Esophagus (tissue), 2 donors: ENCODE measurements at regions not wholly inside any gene's neighbourhood (a gene's known extent, or its start where the extent isn't known, plus 50 kb on each side); places are given as distances from the start of the nearest gene placed in this dataset.

ENCODE experiments used
- H3K27ac ChIP-seq, 2 donors: one replicate each; pipeline ENCODE4 v1.5.1; 2013; ENCODE audit warnings: low read depth in 2 of 2, mild to moderate bottlenecking in 2 of 2, inconsistent platforms in 1 of 2, low read length in 1 of 2, moderate library complexity in 1 of 2
- H3K27me3 ChIP-seq, 2 donors: one replicate each; pipeline ENCODE4 v1.6.1; 2013; ENCODE audit warnings: low read length in 2 of 2, control low read depth in 1 of 2, mild to moderate bottlenecking in 1 of 2; ENCODE audit not compliant: insufficient read depth in 2 of 2, control insufficient read depth in 1 of 2
- H3K36me3 ChIP-seq, 2 donors: one replicate each; pipeline ENCODE4 v1.6.1; 2013; ENCODE audit warnings: low read length in 1 of 2; ENCODE audit not compliant: control insufficient read depth in 2 of 2, insufficient read depth in 2 of 2
- H3K4me1 ChIP-seq, 2 donors: one replicate each; pipeline ENCODE4 v1.6.1; 2013; ENCODE audit warnings: low read length in 1 of 2; ENCODE audit not compliant: control insufficient read depth in 2 of 2, insufficient read depth in 2 of 2
- H3K4me3 ChIP-seq, 2 donors: one replicate each; pipeline ENCODE4 v1.5.1; 2013; ENCODE audit warnings: low read length in 2 of 2, mild to moderate bottlenecking in 2 of 2, low read depth in 1 of 2, moderate library complexity in 1 of 2
- H3K9me3 ChIP-seq, 2 donors: one replicate each; pipeline ENCODE4 v1.6.1; 2013; ENCODE audit warnings: mild to moderate bottlenecking in 2 of 2, low read depth in 1 of 2, low read length in 1 of 2, moderate library complexity in 1 of 2; ENCODE audit not compliant: control insufficient read depth in 2 of 2, insufficient read depth in 1 of 2
- WGBS, 2 donors: extraction: QIAGEN DNeasy Blood & Tissue Kit; methylation state at CpG; one replicate each; pipeline ENCODE4 v1.1.7; 2013; 5-methylcytosine and 5-hydroxymethylcytosine counted together
- donor health status: healthy with polysubstance abuse.
- donor health status: Bipolar disorder and iron deficiency.

DNA sequence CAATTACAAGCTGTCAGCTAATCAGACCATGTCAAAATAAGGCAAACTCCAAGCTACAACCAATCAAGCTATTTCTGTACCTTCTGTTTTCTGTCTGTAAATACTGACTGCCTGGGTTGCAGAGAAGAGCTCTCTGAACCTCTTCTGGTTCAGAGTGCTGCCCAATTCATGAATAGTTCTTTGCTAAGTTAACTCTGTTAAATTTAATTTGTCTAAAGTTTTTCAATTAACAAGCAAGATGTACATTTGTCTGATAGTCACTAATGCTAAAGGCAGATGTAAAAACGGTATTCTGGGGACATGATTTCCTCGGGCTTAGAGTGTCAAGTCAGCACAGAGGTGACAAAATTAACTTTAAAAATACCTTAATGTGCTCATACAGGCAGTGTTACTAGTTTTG lies 408.3 kb upstream of the CLINT1 start:
- H3K4me3 ChIP-seq = no peak overlapping the region
- H3K36me3 ChIP-seq = no peaks in the 10 kb centered on the region
- H3K27me3 ChIP-seq = no peaks in the 10 kb centered on the region
- 90% methylated on average over 2 of the region's 2 CpGs for WGBS, 2 donors
- H3K4me1 ChIP-seq = no peaks in the 10 kb centered on the region
- H3K9me3 ChIP-seq = no peaks in the 10 kb centered on the region
- no peak overlapping the region for H3K27ac ChIP-seq

DNA sequence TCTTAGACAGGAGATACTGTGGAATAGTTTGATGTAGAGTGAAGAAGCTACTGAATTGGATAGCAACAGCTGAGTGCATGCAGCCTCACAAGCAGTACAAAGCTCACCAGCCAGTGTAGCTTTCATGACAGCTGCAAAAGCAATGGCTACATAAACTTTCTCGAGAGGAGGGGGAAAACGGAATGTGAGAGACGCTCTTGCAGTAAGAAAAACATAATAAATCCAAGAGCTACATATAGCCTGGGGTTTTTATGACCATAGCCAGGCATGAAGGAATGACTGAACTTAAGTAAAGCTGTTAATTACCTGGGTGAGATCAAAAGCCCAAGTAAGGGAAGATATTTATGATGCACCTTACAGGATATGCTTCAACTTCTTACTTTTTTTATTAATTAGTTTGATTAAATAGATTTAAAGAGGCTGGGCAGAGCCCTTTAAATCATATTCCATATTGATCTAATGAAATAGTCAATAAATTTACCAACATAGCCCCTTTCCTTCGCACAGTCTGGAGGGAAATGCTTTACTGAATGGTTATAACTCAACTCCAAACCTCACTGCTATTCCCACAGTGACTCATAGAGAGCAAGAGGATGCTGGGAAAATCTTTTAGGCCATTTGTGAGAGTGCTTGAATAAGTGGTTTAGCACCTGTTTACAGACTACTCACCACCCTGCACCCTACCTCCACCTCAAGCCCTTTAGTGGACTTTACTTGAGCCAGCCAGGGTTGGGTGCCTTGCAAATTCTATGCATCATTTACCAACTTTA lies 407.2 kb upstream of the CLINT1 start:
- Histone ChIP-seq H3K27ac (no peak overlapping the region), H3K9me3 (no peaks in the 10 kb centered on the region), H3K36me3 (no peaks in the 10 kb centered on the region), H3K4me3 (no peak overlapping the region), H3K4me1 (no peaks in the 10 kb centered on the region), H3K27me3 (no peaks in the 10 kb centered on the region)
- 80 to 84% methylated on average over 4 of the region's 4 CpGs for WGBS, 2 donors

DNA sequence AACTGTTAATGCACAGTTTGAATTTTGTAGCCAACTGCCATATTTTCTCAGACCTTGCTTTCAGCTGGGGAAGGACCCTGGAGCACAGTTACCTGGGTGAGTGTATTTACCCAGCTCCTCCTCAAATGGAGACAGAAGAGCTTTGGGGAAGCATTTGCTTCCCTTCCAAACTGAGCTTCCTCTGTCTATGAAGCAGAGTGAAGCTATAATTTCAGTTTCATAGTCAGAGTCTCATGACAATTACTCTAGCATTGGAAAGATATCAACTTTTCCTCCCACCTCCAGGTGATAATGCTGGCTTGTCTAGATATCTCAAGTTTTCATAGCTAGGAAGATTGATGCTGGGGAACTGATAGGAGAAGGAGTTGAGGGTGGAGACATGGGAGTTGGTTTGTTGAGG lies 406.4 kb upstream of the CLINT1 start:
- no peaks in the 10 kb centered on the region for H3K36me3 ChIP-seq
- H3K9me3 ChIP-seq = no peaks in the 10 kb centered on the region
- no peaks in the 10 kb centered on the region for H3K27me3 ChIP-seq
- H3K4me1 ChIP-seq = no peaks in the 10 kb centered on the region
- H3K4me3 ChIP-seq = no peak overlapping the region
- H3K27ac ChIP-seq = no peak overlapping the region

DNA sequence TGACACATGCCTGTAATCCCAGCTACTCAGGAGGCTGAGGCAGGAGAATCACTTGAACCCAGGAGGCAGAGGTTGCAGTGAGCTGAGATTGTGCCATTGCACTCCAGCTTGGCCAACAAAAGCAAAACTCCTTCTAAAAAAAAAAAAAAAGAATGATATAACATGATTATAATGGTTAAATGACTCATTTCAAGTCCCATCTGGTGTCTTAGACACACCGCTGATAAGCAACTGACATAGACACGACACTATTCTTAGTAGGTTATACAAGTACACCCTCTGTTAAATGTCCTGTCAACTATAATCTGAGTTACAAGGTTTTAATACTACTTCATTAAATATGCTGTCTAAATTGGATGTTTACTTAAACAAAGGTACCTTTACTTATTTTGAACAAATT lies 405.3 kb upstream of the CLINT1 start:
- Histone ChIP-seq H3K36me3 (no peaks in the 10 kb centered on the region), H3K4me3 (no peak overlapping the region), H3K27ac (no peak overlapping the region), H3K4me1 (no peaks in the 10 kb centered on the region), H3K27me3 (no peaks in the 10 kb centered on the region), H3K9me3 (no peaks in the 10 kb centered on the region)
- WGBS, 2 donors = 84 to 86% methylated on average over 2 of the region's 2 CpGs

DNA sequence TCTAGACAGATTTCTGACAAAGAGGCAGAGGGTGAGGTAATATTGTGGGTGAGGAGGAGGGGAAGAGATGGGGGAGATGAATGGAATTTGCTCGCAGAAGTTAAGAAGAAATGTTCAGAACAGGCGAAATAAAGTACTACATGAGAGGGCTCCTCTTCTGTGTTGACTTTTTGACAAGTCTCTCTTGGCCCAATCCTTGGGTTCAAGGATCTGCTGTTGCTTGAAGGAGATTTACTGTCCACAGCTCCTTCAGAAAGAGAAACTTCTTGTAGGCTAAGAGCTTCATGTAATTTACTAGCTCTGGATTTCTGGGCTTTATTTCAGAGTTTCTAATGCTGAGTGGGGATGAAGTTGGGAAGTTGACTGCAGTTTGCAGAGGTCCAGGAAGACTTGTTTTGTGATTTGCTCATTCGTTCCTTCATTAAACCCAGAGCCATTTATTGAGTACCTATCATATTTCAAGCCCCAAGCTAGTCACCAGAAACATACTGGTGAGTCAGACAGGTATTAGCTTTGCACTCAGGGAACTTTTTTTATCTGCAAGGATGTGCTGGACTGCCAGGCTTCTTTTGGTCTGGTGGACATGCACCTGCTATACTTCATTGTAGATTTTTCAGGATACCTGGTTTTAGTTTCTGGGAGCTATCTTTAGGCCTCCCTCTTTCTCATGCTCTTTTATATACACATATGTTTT lies 402.9 kb upstream of the CLINT1 start:
- Histone ChIP-seq H3K9me3 (no peaks in the 10 kb centered on the region), H3K36me3 (no peaks in the 10 kb centered on the region), H3K4me3 (no peak overlapping the region), H3K27ac (no peak overlapping the region), H3K4me1 (no peaks in the 10 kb centered on the region), H3K27me3 (no peaks in the 10 kb centered on the region)
- 70 to 77% methylated on average over 3 of the region's 3 CpGs for WGBS, 2 donors

DNA sequence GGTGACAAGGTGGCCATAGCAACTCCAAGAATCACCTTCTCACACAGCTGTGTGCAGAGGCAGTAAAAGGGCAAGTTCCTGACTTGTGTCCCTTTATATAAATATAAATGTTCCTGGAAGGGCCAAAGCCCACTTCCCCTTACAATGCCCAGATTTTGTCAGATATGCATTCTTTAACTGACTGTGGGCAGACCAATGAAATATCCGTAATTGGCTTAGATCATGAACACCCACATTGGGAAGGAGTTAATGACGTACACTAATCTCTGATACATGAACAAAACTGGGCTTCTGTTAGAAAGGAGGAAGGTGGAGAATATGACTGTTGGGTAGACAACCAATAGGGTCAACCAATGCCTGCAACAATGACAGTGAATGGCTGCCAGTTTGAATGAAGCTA lies 397.2 kb upstream of the CLINT1 start:
- Histone ChIP-seq H3K36me3 (no peaks in the 10 kb centered on the region), H3K9me3 (no peaks in the 10 kb centered on the region), H3K4me1 (no peaks in the 10 kb centered on the region), H3K27me3 (no peaks in the 10 kb centered on the region), H3K4me3 (no peak overlapping the region), H3K27ac (no peak overlapping the region)
- WGBS, 2 donors = 86 to 88% methylated on average over 2 of the region's 2 CpGs

DNA sequence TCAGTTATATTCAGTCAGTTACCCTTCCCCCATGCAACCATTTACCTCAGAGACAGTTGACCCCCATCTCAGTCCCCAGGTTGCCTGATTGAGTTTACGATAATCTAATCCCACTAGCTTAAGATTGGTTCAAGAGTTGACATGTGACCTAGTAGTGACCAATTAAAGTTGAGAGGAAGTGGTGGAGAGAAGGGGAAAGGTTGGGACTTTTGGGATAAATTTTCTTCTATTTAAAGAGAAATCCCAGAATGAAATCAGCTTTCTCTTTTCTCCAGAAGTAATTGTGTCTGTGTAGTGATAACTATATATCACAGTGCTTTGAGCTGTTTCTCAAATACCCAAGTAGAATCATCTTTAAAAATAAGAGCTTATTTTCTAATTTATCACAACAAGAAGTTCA lies 396.7 kb upstream of the CLINT1 start:
- H3K27ac ChIP-seq = no peak overlapping the region
- 93% methylated on average over 1 of the region's 1 CpG for WGBS, 2 donors
- H3K9me3 ChIP-seq = no peaks in the 10 kb centered on the region
- no peaks in the 10 kb centered on the region for H3K4me1 ChIP-seq
- H3K27me3 ChIP-seq = no peaks in the 10 kb centered on the region
- H3K4me3 ChIP-seq = no peak overlapping the region
- no peaks in the 10 kb centered on the region for H3K36me3 ChIP-seq

DNA sequence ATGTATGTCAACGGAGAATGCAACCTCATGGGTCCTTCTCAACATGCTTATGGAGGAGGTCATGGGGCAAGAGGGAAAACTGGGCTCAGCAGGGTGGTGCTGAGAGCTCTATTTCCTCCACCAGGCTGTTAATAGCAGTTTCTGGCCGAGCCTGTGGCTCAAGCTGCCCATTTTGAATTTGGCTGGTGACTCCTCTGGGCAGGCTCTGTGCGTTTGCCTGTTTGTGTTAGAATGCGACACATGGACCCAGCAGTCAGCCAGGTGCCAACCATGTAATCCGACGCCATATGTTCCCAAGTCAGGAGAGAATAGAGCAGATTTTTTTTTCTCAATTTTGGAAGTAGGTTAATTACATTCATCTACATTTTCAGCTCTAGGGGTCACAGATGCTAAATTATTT lies 387.7 kb upstream of the CLINT1 start:
- Histone ChIP-seq H3K36me3 (no peaks in the 10 kb centered on the region), H3K4me3 (no peak overlapping the region), H3K4me1 (no peaks in the 10 kb centered on the region), H3K27ac (no peak overlapping the region), H3K27me3 (no peaks in the 10 kb centered on the region), H3K9me3 (no peaks in the 10 kb centered on the region)
- 73 to 74% methylated on average over 6 of the region's 6 CpGs for WGBS, 2 donors

DNA sequence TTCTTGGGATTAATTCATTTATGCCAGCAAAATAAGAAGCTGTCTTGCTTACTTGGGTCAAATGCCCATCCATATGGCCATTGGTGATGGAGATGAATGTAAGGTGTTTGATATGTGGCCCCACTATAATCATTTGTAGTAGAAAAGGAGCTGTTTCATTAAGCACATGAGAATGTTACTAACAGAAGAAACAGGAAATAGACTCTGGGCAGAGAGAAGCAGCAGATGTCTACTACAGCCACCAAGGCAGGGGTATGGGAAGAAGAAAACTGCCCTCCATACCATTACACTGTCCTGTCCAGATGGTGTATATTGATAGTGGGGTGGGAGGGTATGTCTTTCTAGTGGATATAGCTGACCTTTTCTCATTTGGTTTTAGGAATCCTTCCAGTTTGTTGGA lies 386.6 kb upstream of the CLINT1 start:
- no peaks in the 10 kb centered on the region for H3K9me3 ChIP-seq
- H3K27ac ChIP-seq = no peak overlapping the region
- no peaks in the 10 kb centered on the region for H3K27me3 ChIP-seq
- no peak overlapping the region for H3K4me3 ChIP-seq
- no peaks in the 10 kb centered on the region for H3K4me1 ChIP-seq
- H3K36me3 ChIP-seq = no peaks in the 10 kb centered on the region

DNA sequence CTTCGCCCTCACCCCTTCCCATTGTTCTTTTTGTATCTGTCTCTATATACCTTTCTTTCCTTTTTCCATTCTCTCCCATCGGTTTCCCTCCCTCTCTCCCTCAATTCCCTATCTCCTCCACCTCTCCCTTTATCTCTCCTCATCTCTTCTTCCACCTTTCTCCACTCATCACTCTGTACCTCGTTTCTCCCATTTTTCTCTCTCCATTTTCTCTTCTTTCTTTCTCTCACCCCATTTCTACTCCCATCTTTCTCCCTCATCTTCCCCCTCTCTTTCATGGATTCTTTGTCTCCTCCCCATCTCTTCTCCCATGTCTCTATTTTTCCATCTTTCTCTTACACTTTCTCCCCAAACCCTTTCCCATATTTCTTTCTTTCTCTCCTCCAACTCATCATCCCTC lies 385.9 kb upstream of the CLINT1 start:
- Histone ChIP-seq H3K27ac (no peak overlapping the region), H3K36me3 (no peaks in the 10 kb centered on the region), H3K4me1 (no peaks in the 10 kb centered on the region), H3K27me3 (no peaks in the 10 kb centered on the region), H3K9me3 (no peaks in the 10 kb centered on the region), H3K4me3 (no peak overlapping the region)
- 72 to 81% methylated on average over 3 of the region's 3 CpGs for WGBS, 2 donors
